H9 (cell line): ENCODE measurements at regions not wholly inside any gene's neighbourhood (a gene's known extent, or its start where the extent isn't known, plus 50 kb on each side); places are given as distances from the start of the nearest gene placed in this dataset.

Source experiments
- DNase-seq: peaks from one replicate; pipeline ENCODE4 v3.0.0-alpha.2; 2017
- H2AFZ ChIP-seq: one replicate; pipeline ENCODE4 v1.6.1; 2013; ENCODE audit warnings: mild to moderate bottlenecking, low read length, control low read depth, moderate library complexity
- H2AK5ac ChIP-seq: 2 replicates; pipeline ENCODE4 v1.6.1; 2013; ENCODE audit warnings: low read length, control low read depth, mixed read lengths; ENCODE audit not compliant: insufficient read length
- H2BK120ac ChIP-seq: one replicate; pipeline ENCODE4 v1.6.1; 2013; ENCODE audit warnings: low read depth, mild to moderate bottlenecking, low read length, control low read depth, inconsistent platforms; ENCODE audit not compliant: poor library complexity, severe bottlenecking
- H2BK12ac ChIP-seq: 2 replicates; pipeline ENCODE4 v1.6.1; 2013; ENCODE audit warnings: low read length, control low read depth, mixed read lengths, low read depth; ENCODE audit not compliant: insufficient read length
- H2BK15ac ChIP-seq: 2 replicates; pipeline ENCODE4 v1.6.1; 2013; ENCODE audit warnings: low read depth, low read length, control low read depth
- H2BK20ac ChIP-seq: one replicate; pipeline ENCODE4 v1.6.1; 2013; ENCODE audit warnings: low read depth, mild to moderate bottlenecking, low read length, control low read depth, inconsistent platforms; ENCODE audit not compliant: poor library complexity, severe bottlenecking
- H2BK5ac ChIP-seq: 2 replicates; pipeline ENCODE4 v1.6.1; 2013; ENCODE audit warnings: low read length, control low read depth, mixed read lengths; ENCODE audit not compliant: insufficient read length
- H3K14ac ChIP-seq: 2 replicates; pipeline ENCODE4 v1.6.1; 2013; ENCODE audit warnings: low read length, control low read depth; ENCODE audit not compliant: insufficient read depth
- H3K18ac ChIP-seq: 2 replicates; pipeline ENCODE4 v1.6.1; 2013; ENCODE audit warnings: low read depth, mild to moderate bottlenecking, mixed read lengths, low read length, control low read depth; ENCODE audit not compliant: insufficient read length
- H3K23ac ChIP-seq: 2 replicates; pipeline ENCODE4 v1.6.1; 2013; ENCODE audit warnings: low read length, control low read depth, mixed read lengths, low read depth; ENCODE audit not compliant: insufficient read length
- H3K23me2 ChIP-seq: 2 replicates; pipeline ENCODE4 v1.6.1; 2013; ENCODE audit warnings: low read depth, mild to moderate bottlenecking, mixed read lengths, low read length, control low read depth; ENCODE audit not compliant: insufficient read length, poor library complexity, severe bottlenecking
- H3K27ac ChIP-seq: 2 replicates; pipeline ENCODE4 v1.5.1; 2013; ENCODE audit warnings: low read length, control low read depth, mixed read lengths, low read depth; ENCODE audit not compliant: insufficient read length
- H3K27me3 ChIP-seq: 2 replicates; pipeline ENCODE4 v1.6.1; 2013; ENCODE audit warnings: low read length, control low read depth, inconsistent platforms; ENCODE audit not compliant: insufficient read depth
- H3K4ac ChIP-seq: 2 replicates; pipeline ENCODE4 v1.6.1; 2013; ENCODE audit warnings: low read depth, mild to moderate bottlenecking, control low read depth, inconsistent platforms, low read length, moderate library complexity
- H3K4me1 ChIP-seq: 2 replicates; pipeline ENCODE4 v1.6.1; 2013; ENCODE audit warnings: low read length, control low read depth, inconsistent platforms; ENCODE audit not compliant: insufficient read depth
- H3K4me2 ChIP-seq: 2 replicates; pipeline ENCODE4 v1.6.1; 2013; ENCODE audit warnings: low read length, control low read depth, mixed read lengths; ENCODE audit not compliant: insufficient read length, insufficient read depth
- H3K56ac ChIP-seq: 2 replicates; pipeline ENCODE4 v1.6.1; 2013; ENCODE audit warnings: low read depth, mild to moderate bottlenecking, mixed read lengths, low read length, control low read depth; ENCODE audit not compliant: insufficient read length
- H3K79me1 ChIP-seq: 2 replicates; pipeline ENCODE4 v1.6.1; 2013; ENCODE audit warnings: low read depth, mild to moderate bottlenecking, moderate library complexity, low read length, control low read depth, inconsistent platforms; ENCODE audit not compliant: insufficient read depth, poor library complexity, severe bottlenecking
- H3K79me2 ChIP-seq: 2 replicates; pipeline ENCODE4 v1.6.1; 2013; ENCODE audit warnings: low read length, control low read depth, inconsistent platforms; ENCODE audit not compliant: insufficient read depth
- H3K9ac ChIP-seq: 2 replicates; pipeline ENCODE4 v1.6.1; 2013; ENCODE audit warnings: low read length, control low read depth, mixed read lengths; ENCODE audit not compliant: insufficient read length; ENCODE audit errors: extremely low read depth
- H3K9me3 ChIP-seq: one replicate; pipeline ENCODE4 v1.6.1; 2013; ENCODE audit warnings: low read depth, low read length, inconsistent platforms; ENCODE audit not compliant: control insufficient read depth
- H3T11ph ChIP-seq: one replicate; pipeline ENCODE4 v1.6.1; 2013; ENCODE audit warnings: mild to moderate bottlenecking, low read length, control low read depth, inconsistent platforms
- H4K20me1 ChIP-seq: one replicate; pipeline ENCODE4 v1.6.1; 2013; ENCODE audit not compliant: control insufficient read depth, insufficient read length, insufficient read depth
- H4K5ac ChIP-seq: 2 replicates; pipeline ENCODE4 v1.6.1; 2013; ENCODE audit warnings: low read depth, mild to moderate bottlenecking, mixed read lengths, low read length, control low read depth; ENCODE audit not compliant: insufficient read length
- H4K8ac ChIP-seq: replicated peaks from 2 replicates; pipeline ENCODE4 v1.6.1; 2013; ENCODE audit warnings: low read length, control low read depth, mixed read lengths, low read depth; ENCODE audit not compliant: insufficient read length
- H4K91ac ChIP-seq: 2 replicates; pipeline ENCODE4 v1.6.1; 2013; ENCODE audit warnings: low read depth, mild to moderate bottlenecking, moderate library complexity, mixed read lengths, low read length, control low read depth; ENCODE audit not compliant: insufficient read length
- H3K27ac Mint-ChIP-seq, 3 experiments: 2 replicates in 2 of 3; 3 replicates in 1 of 3; pipeline ENCODE4 v1.8.0; 2020 to 2021; ENCODE audit warnings: mixed read lengths in 3 of 3, mild to moderate bottlenecking in 1 of 3, moderate library complexity in 1 of 3
- H3K27me3 Mint-ChIP-seq: 2 replicates; pipeline ENCODE4 v1.8.0; 2021; ENCODE audit warnings: low read depth, mild to moderate bottlenecking, moderate library complexity, mixed read lengths
- H3K36me3 Mint-ChIP-seq, 3 experiments: 2 replicates in 2 of 3; 3 replicates in 1 of 3; pipeline ENCODE4 v1.8.0; 2020 to 2021; ENCODE audit warnings: low read depth in 3 of 3, mixed read lengths in 3 of 3; ENCODE audit not compliant: insufficient read depth in 1 of 3
- H3K4me1 Mint-ChIP-seq, 2 experiments: 2 replicates each; pipeline ENCODE4 v1.8.0; 2020; ENCODE audit warnings: mixed read lengths in 2 of 2
- H3K4me3 Mint-ChIP-seq, 2 experiments: 2 replicates in 1 of 2; 3 replicates in 1 of 2; pipeline ENCODE4 v1.8.0; 2020 to 2021; ENCODE audit warnings: mild to moderate bottlenecking in 2 of 2, mixed read lengths in 2 of 2, moderate library complexity in 1 of 2
- H3K9me3 Mint-ChIP-seq, 2 experiments: 2 replicates in 1 of 2; 3 replicates in 1 of 2; pipeline ENCODE4 v1.8.0; 2020; ENCODE audit warnings: mild to moderate bottlenecking in 2 of 2, mixed read lengths in 2 of 2, moderate library complexity in 1 of 2
- CTCF ChIP-seq: fragments of 200-600 bp; sonication (generic); conservative IDR thresholded peaks from 3 replicates; pipeline ENCODE4 v1.8.0; 2021; ENCODE audit warnings: antibody characterized with exemption, mild to moderate bottlenecking

- H4K91ac ChIP-seq = no peak overlapping the region
- H4K8ac ChIP-seq = no peak overlapping the region
- no peak overlapping the region for H3K14ac ChIP-seq
- no peak overlapping the region for H3T11ph ChIP-seq
- no peak for DNase-seq
- H2AK5ac ChIP-seq = no peak overlapping the region
- H3K9ac ChIP-seq = no peak overlapping the region
- H2BK20ac ChIP-seq = no peak overlapping the region
- Mint-ChIP-seq H3K4me1 (peaks cover 8 to 16% of the 10 kb centered on the region in 2 experiments; a peak in 3 of 4 replicates), H3K27ac (no peak overlapping the region), H3K4me3 (no peak overlapping the region), H3K36me3 (peaks cover 0 to 1% (median 0%) of the 10 kb centered on the region in 3 experiments; a peak in 1 of 7 replicates), H3K9me3 (peaks cover 0 to 3% of the 10 kb centered on the region in 2 experiments; a peak in 2 of 5 replicates), H3K27me3 (peaks cover 4% of the 10 kb centered on the region; the same call in 1 of the 2 replicates)
- no peak overlapping the region for H3K4me2 ChIP-seq
- H3K56ac ChIP-seq = no peak overlapping the region
- no peak overlapping the region for H2BK15ac ChIP-seq
- no peaks in the 10 kb centered on the region; the same call in 1 of the 2 replicates for H3K4me1 ChIP-seq
- no peaks in the 10 kb centered on the region for H3K23me2 ChIP-seq
- H4K20me1 ChIP-seq = no peaks in the 10 kb centered on the region
- no peak overlapping the region for H3K4ac ChIP-seq
- TF ChIP-seq CTCF = peak; percentile 55
- no peak overlapping the region for H2BK5ac ChIP-seq
- H2AFZ ChIP-seq = no peak overlapping the region
- H4K5ac ChIP-seq = no peak overlapping the region
- no peak overlapping the region for H3K18ac ChIP-seq
- no peaks in the 10 kb centered on the region for H3K79me2 ChIP-seq
- H2BK12ac ChIP-seq = no peak overlapping the region
- no peak overlapping the region for H3K23ac ChIP-seq
- H2BK120ac ChIP-seq = no peak overlapping the region
- no peak overlapping the region for H3K27ac ChIP-seq
- H3K79me1 ChIP-seq = no peaks in the 10 kb centered on the region
- no peaks in the 10 kb centered on the region for H3K27me3 ChIP-seq
- H3K9me3 ChIP-seq = no peaks in the 10 kb centered on the region
Measured at GRCh38 chr15:38647683-38648082, 83.1 kb upstream of the RASGRP1 start.
